NCI-H524 treated with DMSO at 0.1 percent for 48 hours (cell line): ENCODE measurements at regions not wholly inside any gene's neighbourhood (a gene's known extent, or its start where the extent isn't known, plus 50 kb on each side); places are given as distances from the start of the nearest gene placed in this dataset.

ENCODE experiments used
- DNase-seq: peaks from one replicate; lab custom pipeline; 2025; lab: John Stamatoyannopoulos, UW

DNA sequence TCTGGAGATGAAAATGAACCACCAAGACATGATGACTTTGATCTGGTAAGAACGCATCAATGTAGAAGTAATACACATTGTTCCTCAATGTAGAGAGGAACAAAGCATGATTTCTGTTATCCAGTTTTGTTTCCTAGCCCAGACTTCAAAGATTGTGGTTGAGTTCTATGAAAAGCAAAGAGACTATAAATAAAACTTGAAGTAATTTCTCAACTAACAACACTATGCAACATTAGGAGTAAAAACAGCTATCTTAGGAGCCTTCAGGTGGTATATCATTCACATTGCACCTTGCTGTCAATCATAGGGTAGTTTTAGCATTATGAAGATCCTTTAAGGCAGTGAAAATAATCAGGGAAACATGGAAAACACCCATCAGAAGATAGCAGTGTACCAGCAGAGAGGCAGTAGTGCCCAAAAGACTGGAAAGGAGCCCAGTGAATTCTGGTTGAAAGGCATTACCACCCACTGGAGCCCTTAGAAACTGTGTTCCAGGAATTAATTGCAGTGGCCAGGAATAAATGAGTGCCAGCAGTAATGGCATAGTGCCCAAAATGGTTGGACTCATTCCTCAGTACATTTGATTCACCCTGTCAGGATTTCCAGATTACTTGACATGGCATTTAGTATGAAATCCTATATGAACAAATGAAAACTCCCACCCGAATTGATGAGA lies 300.7 kb upstream of the CXXC4 start:
- no peak for DNase-seq

GRCh38 chr4:104811727-104812126 lies 317.0 kb upstream of the CXXC4 start:
- DNase-seq, result no peak

GRCh38 chr4:104815665-104816064 lies 321.0 kb upstream of the CXXC4 start:
- DNase-seq, result no peak

GRCh38 chr4:104818579-104818978 lies 323.9 kb upstream of the CXXC4 start:
- no peak for DNase-seq

DNA sequence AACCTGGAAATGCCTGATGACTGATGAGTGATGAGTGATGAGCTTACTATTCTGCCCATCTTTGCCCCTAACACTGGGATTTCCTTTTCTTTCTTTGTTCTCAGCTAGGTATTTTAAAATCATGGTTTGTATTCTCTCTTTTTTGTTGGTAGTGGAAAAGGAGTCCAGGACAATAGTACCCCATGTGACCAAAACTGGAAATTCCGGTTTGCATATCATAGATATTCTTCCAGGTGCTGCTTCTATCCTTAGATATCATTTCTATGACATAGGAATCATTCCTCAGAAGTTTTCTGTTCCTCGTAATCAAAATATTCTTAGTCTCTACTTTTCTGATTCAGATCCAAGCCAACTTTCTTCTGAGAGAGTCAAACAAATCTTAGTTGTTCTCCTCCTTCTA lies 320.5 kb upstream of the TET2 start:
- no peak for DNase-seq

GRCh38 chr4:104829761-104830160 lies 316.9 kb upstream of the TET2 start:
- no peak for DNase-seq

DNA sequence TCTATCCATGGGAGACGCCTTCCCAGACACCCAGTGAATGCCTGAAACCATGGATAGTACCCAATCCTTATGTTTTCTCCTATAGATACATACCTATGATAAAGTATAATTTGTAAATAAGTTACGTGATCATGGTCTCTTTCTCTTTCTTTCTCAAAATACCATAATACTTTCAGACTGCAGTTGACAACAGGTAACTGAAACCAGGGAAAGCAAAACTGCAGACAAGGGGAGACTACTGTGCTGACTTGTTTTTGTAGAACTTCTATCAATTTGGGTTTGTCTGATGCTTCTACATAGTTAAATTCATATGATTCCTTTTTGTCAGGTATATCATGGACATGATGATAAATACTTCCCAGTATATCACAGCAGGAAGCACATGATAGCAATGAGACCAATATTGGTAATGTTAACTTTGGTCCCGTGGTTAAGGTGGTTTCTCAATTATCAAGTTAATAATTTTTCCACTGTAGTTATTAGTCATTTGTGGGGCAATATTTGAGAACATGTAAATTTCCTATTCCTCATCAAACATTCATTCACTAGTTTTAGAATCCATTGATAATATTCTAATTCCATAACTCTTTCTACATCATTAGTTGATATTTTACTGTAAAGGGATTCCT lies 298.0 kb upstream of the TET2 start:
- no peak for DNase-seq

DNA sequence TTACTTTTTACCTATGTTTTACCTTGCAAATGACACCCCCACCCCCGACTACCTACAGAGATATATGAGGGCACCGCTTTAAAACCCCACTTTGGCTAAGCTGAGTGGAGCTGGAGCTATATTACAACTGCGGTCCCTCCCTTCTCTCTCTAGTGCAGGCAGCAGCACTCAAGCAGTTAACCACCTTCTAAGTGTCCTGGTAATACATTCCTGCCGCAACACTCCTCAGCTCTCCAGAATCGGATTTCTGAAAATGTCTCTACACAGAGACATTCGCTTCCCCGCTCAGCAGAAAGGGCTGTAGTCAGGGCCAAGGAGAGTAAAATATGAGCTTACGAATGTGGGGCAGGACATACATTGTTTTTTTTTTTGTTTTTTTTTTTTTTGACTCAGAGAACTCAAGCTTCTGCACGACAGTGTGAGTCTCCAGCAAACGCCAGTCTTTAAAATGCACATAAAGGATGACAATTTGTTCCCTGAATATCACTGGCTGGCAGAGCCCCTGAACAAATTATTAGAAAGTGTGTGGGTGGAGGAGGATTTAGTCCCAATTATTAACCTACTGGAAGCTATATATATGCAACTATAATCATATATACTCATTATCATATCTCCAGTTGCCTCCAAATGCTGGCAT lies 287.0 kb upstream of the TET2 start:
- DNase-seq, result no peak

DNA sequence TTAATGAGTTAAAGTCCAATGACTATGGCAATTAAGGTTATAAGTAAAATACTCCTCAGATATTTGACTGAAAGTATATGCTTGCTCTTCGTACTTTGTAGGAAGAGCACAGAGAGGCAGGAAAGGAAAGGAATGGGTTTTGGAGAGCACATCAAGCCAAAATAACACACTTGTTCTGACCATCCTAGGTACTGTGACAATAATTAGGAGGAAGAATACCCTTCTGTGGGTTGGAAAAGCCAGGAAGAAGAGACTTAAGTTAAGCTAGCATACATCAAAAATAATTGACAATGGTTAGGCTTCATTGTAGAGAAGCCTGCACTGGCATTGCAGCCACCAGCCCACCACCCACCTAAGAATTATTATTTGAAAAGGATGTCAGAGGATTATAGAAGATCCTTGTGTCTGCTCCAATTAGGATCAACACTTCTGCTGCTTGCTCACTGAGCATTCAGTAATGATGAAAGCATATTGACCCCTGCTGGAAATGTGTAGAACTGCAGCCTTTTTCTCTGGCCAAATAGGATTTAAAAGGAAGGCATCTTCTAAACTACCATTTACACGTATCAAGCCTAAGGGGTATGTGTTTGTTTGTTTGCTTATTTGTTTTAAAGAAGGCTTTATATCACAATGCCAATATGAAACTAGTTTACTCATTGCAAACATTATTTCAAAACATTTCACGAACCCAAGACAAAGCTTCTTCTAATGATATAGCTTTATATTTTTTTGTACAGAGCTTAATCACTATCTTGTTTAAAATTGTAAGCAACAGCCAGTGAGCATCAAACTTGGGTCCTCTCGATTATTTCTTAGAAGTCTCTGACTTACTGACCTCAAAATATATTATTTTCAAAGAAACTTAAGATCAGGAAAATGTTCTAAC lies 286.2 kb upstream of the TET2 start:
- peak; percentile 12 for DNase-seq

- no peak for DNase-seq
Measured at GRCh38 chr4:104866809-104867208, 279.9 kb upstream of the TET2 start.

- no peak for DNase-seq
Measured at GRCh38 chr4:104868533-104868932, 278.1 kb upstream of the TET2 start.

DNA sequence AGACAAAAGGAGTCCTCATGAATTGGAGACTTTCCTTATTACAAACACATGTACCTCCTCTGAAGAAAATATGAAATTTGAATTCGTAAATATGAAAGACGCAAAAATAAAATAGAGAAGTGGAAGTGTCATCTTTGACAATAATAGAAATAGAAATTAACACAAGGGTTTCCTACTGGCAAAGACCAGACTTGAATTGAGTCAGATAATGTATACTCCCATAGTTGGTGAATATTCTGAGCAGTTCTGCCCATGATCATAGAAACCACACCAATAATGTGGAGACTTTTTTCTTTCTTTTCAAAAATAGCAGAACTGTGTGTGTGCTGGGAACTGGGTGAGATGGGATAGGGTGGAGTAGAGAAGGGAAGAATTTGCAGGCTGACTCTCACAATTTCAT lies 277.7 kb upstream of the TET2 start:
- DNase-seq, result no peak

- DNase-seq, result no peak
Measured at GRCh38 chr4:104869831-104870230, 276.8 kb upstream of the TET2 start.

GRCh38 chr4:104870495-104871233 lies 276.0 kb upstream of the TET2 start:
- no peak for DNase-seq

GRCh38 chr4:104878936-104879335 lies 267.7 kb upstream of the TET2 start:
- no peak for DNase-seq

GRCh38 chr4:104879367-104879766 lies 267.3 kb upstream of the TET2 start:
- no peak for DNase-seq

- no peak for DNase-seq
Measured at GRCh38 chr4:104879854-104880253, 266.8 kb upstream of the TET2 start.

DNA sequence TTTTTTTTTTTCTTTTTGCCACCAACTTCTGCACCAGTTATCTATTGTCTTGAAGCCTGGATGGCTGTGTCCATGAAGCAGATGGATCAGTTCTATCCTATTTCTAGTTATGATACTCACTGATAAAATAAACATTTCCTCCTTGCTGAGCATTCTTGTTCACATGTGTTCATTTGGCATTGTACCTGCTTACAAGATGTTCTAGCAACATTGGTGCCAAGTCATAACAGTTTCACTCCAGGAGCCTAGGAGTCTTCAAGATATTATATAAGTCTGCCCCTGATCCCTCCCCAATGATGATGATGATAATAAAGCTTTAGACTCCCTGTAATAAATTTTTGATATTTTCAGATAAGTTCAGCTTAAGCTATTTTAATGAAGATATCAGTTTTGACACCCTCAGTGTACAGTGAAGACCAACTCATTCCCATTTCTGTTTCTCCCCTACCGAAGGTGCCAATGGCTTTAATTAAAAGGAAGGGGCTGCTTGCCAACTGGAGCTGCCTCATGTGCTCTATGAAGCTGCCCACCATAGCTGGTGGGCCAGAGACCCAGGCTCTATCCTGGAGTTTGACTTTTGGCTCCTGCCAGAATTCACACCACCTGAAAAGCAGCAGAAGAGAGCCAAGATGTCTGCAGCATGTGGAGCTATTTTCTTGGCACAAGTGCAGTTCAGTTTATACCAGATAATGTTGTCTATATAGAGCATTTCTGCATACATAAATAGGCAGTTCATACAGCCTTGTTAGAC lies 265.4 kb upstream of the TET2 start:
- no peak for DNase-seq

- DNase-seq, result no peak
Measured at GRCh38 chr4:104890598-104891275, 255.9 kb upstream of the TET2 start.
